Calu3 (cell line): ENCODE measurements at regions not wholly inside any gene's neighbourhood (a gene's known extent, or its start where the extent isn't known, plus 50 kb on each side); places are given as distances from the start of the nearest gene placed in this dataset.

Experiments used
- BruUV-seq: library from RNA; stranded (reverse); fragments of 400-500 nt; replicated peaks from 2 replicates; lab custom pipeline; 2021; lab: Mats Ljungman, UMichigan
- CTCF ChIA-PET: fragments of 300-600 bp; sonication (Branson Sonifier 250); formaldehyde crosslinking; loops from one replicate; lab custom pipeline; 2022; ENCODE audit warnings: antibody characterized with exemption; lab: Charles Lee
- DNase-seq: peaks from one replicate; pipeline ENCODE4 v3.0.0; 2022
- H3K27ac Mint-ChIP-seq: one replicate; pipeline ENCODE4 v1.8.0; 2022; ENCODE audit warnings: mixed read lengths; ENCODE audit not compliant: unreplicated experiment
- H3K27me3 Mint-ChIP-seq: one replicate; pipeline ENCODE4 v1.8.0; 2022; ENCODE audit warnings: mixed read lengths; ENCODE audit not compliant: unreplicated experiment
- H3K36me3 Mint-ChIP-seq: one replicate; pipeline ENCODE4 v1.8.0; 2022; ENCODE audit warnings: mild to moderate bottlenecking, moderate library complexity, mixed read lengths; ENCODE audit not compliant: insufficient read depth, unreplicated experiment
- H3K4me1 Mint-ChIP-seq: one replicate; pipeline ENCODE4 v1.8.0; 2022; ENCODE audit warnings: mild to moderate bottlenecking, low read depth, mixed read lengths; ENCODE audit not compliant: unreplicated experiment
- H3K4me3 Mint-ChIP-seq: one replicate; pipeline ENCODE4 v1.8.0; 2022; ENCODE audit warnings: mild to moderate bottlenecking, low read depth, moderate library complexity, mixed read lengths; ENCODE audit not compliant: unreplicated experiment
- H3K9me3 Mint-ChIP-seq: one replicate; pipeline ENCODE4 v1.8.0; 2022; ENCODE audit warnings: low read depth, mixed read lengths; ENCODE audit not compliant: unreplicated experiment
- intact Hi-C: fragments of 100-400 bp; cut with micrococcal nuclease; formaldehyde crosslinking; loops from one replicate; pipeline ENCODE4 v1.10.0; 2022; ENCODE audit not compliant: unreplicated experiment
- TF ChIP-seq, protein P1 (sequence below): fragments of 200-600 bp; IDR thresholded peaks from one replicate; pipeline ENCODE4 v1.8.0; 2022; ENCODE audit warnings: antibody characterized with exemption; ENCODE audit not compliant: unreplicated experiment

DNA sequence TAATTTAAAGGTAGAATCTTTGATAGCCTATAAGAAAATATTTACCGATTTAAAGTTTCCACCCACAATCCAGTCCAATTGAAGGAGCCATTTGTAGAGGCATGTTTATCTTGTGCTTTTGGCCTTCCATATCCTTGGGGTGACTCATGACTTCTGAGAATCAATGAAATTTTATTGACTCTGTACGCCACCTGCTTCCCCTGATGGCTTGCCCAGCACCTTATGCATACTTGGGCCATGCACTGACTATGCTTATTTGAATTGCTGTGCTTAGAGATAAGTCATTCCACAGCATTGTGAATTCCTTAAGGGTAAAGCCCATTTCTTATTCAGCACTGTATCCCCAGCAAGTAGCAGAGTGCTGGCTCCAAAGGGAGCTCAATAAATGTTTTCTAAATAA, 954.8 kb upstream of the SEL1L start:
- intact Hi-C loops: no loop called here
- DNase-seq: no peak
- H3K27ac Mint-ChIP-seq: no peak overlapping the region
- BruUV-seq: no TSS peak
- TF ChIP-seq, protein P1, sequence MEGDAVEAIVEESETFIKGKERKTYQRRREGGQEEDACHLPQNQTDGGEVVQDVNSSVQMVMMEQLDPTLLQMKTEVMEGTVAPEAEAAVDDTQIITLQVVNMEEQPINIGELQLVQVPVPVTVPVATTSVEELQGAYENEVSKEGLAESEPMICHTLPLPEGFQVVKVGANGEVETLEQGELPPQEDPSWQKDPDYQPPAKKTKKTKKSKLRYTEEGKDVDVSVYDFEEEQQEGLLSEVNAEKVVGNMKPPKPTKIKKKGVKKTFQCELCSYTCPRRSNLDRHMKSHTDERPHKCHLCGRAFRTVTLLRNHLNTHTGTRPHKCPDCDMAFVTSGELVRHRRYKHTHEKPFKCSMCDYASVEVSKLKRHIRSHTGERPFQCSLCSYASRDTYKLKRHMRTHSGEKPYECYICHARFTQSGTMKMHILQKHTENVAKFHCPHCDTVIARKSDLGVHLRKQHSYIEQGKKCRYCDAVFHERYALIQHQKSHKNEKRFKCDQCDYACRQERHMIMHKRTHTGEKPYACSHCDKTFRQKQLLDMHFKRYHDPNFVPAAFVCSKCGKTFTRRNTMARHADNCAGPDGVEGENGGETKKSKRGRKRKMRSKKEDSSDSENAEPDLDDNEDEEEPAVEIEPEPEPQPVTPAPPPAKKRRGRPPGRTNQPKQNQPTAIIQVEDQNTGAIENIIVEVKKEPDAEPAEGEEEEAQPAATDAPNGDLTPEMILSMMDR: no peak
- CTCF ChIA-PET: no interaction called here
- no peaks in the 10 kb centered on the region for H3K4me1 Mint-ChIP-seq
- no peaks in the 10 kb centered on the region for H3K27me3 Mint-ChIP-seq
- H3K4me3 Mint-ChIP-seq: no peak overlapping the region
- H3K9me3 Mint-ChIP-seq: peaks cover 20% of the 10 kb centered on the region
- H3K36me3 Mint-ChIP-seq: no peaks in the 10 kb centered on the region

DNA sequence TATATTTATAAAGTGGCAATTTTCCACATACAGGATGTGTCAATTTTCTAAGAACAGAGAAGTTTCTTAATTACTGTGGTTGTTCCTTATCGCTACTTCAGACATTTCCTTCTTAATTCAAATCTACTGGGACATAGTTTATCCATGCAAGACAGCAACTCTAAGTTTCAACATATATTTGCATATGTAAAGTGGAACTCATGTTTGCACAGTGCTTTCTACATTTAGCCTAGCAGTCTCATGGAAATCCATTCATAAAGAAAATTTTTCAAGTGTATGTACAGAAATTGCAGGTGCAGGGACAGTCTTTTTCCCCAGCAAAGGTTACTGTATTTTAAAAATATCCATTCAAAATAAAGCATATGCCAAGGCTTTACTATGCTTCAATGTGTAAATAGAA, 956.7 kb upstream of the SEL1L start:
- BruUV-seq: no TSS peak
- CTCF ChIA-PET: no interaction called here
- no peak overlapping the region for H3K4me3 Mint-ChIP-seq
- intact Hi-C loops: no loop called here
- TF ChIP-seq, protein P1: no peak
- DNase-seq: no peak
- peaks cover 22% of the 10 kb centered on the region for H3K9me3 Mint-ChIP-seq
- no peaks in the 10 kb centered on the region for H3K36me3 Mint-ChIP-seq
- H3K27me3 Mint-ChIP-seq: no peaks in the 10 kb centered on the region
- H3K27ac Mint-ChIP-seq: no peak overlapping the region
- H3K4me1 Mint-ChIP-seq: no peaks in the 10 kb centered on the region

DNA sequence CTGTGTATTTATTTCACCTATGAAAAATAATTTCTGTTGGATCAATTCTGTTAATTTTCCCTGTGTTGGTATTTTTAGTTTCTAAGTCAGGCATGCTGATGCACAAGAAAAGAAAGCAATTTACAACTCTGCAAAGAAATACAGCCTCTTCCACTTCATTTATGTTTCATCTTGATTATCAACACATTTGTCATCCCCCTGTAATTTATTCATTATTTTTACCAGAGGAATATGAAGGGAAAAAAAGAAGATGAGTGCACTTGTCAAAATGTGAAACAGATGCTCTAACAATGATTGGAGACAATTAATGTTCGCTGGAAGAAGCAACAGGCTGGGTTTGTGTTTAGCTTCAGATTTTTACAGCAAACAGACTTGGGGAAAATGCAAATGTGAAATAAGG, 958.5 kb upstream of the SEL1L start:
- Mint-ChIP-seq H3K4me3 (no peak overlapping the region), H3K4me1 (no peaks in the 10 kb centered on the region)

DNA sequence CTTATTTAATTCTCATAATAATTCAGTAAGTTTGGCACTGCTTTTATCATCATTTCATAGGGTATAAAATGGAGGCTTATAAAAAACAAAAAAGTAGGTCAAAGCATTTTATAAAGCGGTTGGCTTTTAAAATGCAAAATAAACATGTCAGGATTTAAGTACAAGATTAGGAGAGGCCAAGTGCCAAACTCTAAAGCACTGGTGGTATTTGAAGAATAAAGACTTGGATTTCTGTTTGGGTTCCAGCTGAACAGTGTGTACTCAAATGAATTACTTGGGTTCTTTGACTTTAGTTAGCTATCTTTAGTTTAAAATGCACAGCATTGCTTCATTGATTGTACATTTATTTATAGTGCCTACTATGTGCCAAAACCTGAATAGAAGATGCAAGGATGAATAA, 966.6 kb upstream of the SEL1L start:
- BruUV-seq: no TSS peak
- H3K9me3 Mint-ChIP-seq: peaks cover 6% of the 10 kb centered on the region
- CTCF ChIA-PET: no interaction called here
- no peaks in the 10 kb centered on the region for H3K4me1 Mint-ChIP-seq
- intact Hi-C loops: no loop called here
- TF ChIP-seq, protein P1: no peak
- no peaks in the 10 kb centered on the region for H3K27me3 Mint-ChIP-seq
- no peak overlapping the region for H3K27ac Mint-ChIP-seq
- no peak for DNase-seq
- no peaks in the 10 kb centered on the region for H3K36me3 Mint-ChIP-seq
- H3K4me3 Mint-ChIP-seq: no peak overlapping the region

More for the DNA sequence above, 958.5 kb upstream of the SEL1L start:
- Mint-ChIP-seq H3K27me3 (no peaks in the 10 kb centered on the region), H3K27ac (no peak overlapping the region), H3K36me3 (no peaks in the 10 kb centered on the region), H3K9me3 (peaks cover 22% of the 10 kb centered on the region)
- no TSS peak for BruUV-seq
- CTCF ChIA-PET: no interaction called here
- intact Hi-C loops: no loop called here
- TF ChIP-seq, protein P1: no peak
- DNase-seq: no peak
